NCI-H1105 treated with DMSO at 0.1 percent for 48 hours (cell line): ENCODE measurements at regions not wholly inside any gene's neighbourhood (a gene's known extent, or its start where the extent isn't known, plus 50 kb on each side); places are given as distances from the start of the nearest gene placed in this dataset.
"Not testable (repeated sequence)": the region's sequence is repeated elsewhere in the genome, so short reads cannot be mapped to it uniquely, and the experiment has no call there.

Experiments
- DNase-seq: peaks from one replicate; lab custom pipeline; 2025; lab: John Stamatoyannopoulos, UW

DNA sequence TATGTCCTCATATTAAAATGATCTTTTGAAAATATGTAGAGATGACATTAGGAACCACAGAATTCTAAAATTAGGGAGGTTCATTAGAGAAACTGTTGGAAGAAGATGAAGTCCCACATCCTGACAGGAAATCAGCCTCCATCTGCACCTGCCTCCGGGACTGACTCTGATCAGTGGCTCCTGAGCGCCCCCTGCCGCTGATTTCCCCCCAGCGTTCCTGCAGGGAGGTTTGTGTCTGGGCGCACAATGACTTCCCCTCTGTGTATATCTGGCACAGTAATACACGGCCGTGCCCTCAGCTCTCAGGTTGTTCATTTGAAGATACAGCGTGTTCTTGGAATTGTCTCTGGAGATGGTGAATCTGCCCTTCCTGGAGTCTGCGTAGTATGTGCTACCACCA is 883.8 kb downstream of the TMEM121 start:
- not testable (repeated sequence) for DNase-seq

DNA sequence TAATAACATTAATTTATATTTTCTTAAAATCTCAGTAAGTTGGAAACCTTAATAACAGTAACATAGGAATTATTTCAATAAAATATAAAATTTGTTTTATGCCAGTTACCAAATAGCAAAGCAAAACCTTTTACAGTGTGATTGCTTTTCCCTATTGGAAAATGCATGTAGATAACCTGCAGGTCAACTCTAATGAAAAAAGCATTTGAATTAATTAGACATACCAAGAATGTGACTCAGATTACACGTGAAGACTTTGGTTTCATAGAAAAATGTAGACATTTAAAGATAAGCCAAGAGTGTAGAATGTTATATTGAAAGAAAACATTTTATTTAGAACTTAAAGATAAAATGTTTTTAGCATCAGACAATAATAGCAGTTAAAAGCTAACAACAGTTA is 888.1 kb downstream of the TMEM121 start:
- no peak for DNase-seq

DNA sequence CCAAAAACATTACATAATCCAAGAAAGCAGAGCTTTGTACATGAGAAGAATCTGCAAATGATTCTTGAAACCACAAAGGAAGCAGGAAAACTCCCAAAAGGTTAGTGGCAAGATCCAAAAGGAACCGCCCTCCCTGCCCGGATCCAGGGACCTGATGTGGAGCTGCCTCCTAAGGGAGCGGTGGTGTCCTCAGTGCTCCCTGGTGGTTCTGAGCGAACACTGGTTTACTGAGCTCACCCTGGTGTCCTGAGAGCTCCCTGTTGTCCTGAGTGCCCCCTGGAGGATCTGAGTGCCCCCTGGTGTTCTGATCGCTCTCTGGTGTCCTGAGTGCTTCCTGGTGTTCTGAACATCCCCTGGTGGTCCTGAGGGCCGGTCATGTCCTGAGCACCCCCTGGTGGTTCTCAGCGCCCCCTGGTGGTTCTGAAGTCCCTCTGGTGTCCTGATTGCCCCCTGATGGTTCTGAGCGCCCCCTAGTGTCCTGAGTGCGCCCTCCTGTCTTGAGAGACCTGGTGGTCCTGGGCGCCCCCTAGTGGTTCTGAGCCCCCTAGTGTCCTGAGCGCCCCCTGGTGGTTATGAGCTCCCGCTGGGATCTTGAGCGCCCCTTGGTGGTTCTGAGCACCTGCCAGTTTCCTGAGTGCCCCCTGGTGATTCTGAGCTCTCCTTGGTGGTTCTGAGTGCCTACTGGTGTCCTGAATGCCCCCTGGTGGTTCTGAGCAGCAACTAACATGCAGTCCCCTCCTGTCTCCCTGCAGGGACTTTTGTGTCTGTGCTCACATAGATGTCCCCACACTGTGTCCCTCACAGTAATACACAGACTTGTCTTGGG is 891.1 kb downstream of the TMEM121 start:
- no peak for DNase-seq

DNA sequence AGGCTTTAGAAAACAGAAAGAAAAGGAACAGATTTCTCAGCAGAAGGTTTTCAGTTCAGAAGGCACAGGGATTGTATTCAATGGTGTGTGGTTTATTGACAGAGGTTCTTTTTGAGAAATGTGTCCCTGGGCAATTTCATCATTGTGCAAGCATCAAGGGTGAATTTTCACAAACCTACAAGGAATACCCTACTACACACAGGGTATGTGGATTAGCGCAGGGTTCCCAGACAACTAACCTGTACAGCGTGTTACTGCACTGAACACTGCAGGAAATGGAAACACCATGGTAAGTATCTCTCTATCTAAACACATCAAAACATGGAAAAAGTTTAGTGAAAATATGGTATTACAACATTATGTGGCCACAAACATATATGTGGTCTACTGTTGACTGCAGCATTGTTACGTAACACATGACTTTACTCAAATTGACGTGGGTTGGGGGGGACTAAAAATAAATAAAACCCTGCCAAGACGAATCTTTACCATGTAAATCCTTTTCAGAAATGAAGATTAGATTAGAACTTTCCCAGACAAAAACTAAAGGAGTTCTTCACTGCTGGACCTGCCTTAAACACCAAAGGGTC is 893.1 kb downstream of the TMEM121 start:
- DNase-seq = no peak

DNA sequence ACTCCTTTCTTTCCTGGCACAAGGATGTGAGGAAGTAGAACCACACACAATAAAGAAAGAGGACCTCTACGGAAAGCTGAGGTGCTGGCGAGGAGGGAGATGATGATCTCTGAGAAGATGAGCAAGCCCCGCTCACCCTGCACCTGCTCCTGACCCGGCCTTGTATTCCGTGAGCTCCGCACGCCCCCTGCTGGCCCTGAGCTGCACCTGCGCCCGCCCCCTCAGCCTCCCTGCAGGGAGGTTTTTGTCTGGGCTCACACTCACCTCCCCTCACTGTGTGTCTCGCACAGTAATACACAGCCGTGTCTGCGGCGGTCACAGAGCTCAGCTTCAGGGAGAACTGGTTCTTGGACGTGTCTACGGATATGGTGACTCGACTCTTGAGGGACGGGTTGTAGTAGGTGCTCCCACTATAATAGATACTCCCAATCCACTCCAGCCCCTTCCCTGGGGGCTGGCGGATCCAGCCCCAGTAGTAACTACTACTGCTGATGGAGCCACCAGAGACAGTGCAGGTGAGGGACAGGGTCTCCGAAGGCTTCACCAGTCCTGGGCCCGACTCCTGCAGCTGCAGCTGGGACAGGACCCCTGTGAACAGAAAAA is 895.1 kb downstream of the TMEM121 start:
- peak; percentile 55 for DNase-seq

DNA sequence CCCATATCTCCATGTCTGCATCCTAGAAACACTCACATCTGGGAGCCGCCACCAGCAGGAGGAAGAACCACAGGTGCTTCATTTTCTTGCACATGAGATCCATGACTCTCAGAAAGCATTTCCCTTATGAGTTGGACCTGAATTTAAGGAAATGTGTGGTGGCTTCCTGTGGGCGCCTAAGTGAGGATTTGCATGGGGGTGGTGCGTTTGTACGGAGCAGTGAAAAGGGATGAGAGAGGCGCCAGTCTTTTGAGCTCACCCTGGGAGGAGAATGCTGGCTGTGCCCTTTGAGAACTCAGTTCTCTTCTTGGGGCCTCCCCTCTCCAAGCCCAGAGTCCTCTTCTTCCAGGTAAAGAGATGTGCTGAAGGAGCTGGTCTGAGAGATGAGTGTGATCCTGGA is 895.7 kb downstream of the TMEM121 start:
- no peak for DNase-seq

DNA sequence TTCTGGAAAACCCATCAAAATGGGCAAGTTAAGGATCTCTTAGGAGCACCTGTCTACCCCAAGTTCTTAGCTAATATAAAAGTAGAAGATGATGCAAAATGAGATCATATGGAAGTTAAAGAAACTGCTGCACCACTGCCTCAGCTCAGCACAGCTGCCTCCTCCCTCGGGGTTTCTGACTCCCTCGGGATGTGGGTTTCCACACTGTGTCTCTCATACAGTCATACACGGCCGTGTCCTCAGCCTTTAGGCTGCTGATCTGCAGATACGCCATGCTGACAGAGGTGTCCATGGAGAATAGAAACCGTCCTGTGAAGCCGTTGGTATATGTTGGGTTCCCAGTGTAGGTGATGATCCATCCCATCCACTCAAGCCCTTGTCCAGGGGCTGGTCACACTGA is 898.8 kb downstream of the TMEM121 start:
- not testable (repeated sequence) for DNase-seq

DNA sequence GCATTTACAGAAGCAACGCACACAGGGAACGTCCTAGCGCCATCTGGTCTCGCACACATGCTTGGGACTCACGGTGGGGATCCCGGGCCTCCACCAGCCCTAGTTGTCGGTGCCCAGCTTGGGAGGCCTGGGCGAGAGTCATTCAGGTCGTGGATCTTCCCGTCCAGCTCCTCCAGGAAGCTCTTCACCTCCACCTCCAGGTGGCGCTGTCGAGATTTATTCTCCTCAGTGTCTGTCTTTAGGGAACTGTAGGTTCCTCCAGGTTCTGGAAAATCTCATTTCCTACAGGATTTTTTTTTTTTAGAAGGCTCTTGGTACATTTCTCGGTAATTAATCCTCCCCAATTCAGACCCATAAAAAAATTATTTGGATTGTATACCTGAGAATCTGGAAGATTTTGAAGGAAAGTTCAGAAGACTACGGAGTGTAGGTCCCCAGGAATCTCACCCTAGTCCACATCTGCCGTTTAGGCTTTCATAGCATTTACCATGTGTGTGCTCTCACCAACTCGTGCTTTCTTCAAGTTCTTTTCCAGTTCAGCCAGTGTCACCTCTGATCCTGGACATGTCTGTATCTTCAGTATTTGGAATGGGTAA is 910.0 kb downstream of the TMEM121 start:
- DNase-seq = peak; percentile 34

DNA sequence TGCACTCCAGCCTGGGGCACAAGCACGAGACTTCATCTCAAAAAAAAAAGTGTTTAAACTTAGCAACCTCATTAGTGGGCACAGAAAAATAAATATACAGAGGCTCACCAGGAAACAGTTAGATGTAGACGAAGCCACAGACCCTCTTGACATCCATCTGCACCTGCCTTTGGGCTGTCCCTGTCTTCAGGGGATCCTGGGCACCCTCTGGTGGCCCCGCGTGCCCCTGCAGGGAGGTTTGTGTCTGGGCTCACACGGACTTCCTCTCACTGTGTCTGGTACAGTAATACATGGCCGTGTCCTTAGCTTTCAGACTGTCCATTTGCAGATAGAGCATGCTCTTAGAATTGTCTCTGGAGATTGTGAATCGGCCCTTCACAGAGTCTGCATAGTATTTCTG is 916.5 kb downstream of the TMEM121 start:
- DNase-seq = no peak

DNA sequence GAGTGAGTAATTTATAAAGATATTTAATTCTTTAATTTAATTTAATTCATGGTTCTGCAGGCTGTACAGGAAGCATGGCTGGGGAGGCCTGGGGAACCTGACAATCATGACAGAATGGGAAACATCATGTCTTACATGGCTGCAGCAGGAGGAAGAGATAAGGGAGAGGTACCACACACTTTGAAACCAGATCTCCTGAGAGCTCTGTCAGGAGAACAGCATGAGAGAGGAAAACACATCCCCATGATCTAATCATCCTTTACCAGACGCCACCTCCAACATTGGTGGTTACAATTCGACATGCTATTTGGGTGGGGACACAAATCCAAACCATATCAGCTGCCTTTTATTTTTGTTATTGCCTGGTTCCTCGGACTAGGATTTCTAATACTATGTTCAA is 928.6 kb downstream of the TMEM121 start:
- no peak for DNase-seq

DNA sequence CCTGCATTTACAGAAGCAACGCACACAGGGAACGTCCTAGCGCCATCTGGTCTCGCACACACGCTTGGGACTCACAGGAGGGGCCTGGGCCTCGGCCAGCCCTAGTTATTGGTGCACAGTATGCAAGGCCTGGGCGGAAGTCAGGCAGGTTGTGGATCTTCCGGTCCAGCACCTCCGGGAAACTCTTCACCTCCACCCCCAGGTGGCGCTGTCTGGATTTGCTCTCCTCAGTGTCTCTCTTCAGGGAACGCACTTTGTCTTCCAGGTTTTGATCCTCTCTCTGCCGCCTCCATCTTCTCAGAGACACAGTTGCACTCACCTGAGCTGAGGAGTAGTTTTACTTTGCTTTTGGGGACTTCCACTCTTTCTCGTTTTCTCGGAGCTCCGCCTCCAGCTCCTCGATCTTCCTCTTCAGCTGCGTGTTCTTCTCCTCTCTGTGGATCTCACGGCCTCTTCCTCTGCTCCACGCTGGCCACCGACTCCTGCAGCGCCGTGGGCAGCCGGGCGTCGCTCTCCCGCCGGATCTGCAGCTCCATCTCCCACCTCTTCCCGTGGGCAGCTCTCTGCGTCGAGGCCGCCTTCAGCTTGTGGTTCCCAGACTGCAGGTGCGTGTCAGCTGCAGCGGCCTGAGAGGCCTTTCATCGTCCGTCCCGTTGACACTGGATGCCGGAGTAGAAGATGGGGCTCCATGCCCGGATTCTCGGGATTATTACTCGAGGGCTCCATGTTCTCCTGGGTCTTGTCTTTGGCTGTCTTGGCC is 933.8 kb downstream of the TMEM121 start:
- DNase-seq = peak; percentile 23

DNA sequence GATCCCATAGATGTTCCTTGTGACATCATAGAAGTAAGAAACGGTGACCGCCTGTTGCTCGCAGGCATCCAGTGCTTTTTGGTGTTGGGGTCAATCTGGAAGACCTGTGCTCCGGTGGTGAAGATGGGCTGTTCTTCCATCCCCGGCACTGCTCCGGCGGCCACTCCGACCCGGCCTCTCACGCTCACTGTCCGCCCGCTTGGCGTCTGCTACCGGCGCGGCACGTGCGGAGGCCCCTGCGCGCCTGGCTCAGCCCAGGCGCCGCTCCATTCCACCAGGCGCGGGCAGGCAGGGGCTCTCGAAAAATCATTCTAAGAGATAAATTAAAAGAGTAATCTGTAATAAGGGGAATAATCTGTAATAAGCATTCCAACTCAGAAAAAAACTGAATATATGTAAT is 934.5 kb downstream of the TMEM121 start:
- DNase-seq = no peak

DNA sequence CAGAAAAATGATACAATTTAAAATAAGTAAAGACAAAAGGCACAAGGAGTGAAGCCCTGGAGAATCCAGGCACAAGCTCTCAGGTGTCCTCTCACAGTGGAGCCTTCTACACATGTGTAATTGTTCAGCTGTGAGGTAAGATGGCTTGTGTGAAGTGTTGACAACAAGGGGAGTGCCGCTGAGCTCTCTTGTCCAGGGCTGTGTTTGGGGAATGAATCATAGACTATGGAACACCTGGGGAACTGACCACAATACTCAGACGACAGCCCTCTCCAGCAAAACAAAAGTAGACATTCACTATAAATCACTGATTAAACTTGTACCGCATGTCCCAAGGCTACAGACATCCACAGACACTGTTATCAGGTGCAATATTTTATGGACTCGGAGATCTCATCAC is 940.1 kb downstream of the TMEM121 start:
- not testable (repeated sequence) for DNase-seq

DNA sequence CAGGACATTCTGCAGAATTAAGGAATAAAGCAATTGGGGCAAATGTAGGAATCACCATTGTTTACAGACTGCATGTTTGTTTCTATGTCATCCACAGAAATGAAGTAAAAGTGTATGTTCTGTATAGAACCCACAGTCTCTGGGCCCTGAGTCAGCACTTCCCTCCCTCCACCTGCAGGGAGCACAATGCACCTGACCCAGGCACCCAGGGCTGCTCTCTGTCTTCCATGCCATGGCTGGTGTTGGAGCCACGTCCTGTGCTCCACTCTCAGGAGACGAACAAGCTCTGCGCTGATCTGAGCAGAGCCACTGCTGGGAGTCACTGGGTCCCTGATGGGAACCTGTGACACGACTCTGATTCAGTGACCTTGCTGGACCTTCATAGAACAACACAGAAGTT is 942.5 kb downstream of the TMEM121 start:
- DNase-seq = not testable (repeated sequence)

DNA sequence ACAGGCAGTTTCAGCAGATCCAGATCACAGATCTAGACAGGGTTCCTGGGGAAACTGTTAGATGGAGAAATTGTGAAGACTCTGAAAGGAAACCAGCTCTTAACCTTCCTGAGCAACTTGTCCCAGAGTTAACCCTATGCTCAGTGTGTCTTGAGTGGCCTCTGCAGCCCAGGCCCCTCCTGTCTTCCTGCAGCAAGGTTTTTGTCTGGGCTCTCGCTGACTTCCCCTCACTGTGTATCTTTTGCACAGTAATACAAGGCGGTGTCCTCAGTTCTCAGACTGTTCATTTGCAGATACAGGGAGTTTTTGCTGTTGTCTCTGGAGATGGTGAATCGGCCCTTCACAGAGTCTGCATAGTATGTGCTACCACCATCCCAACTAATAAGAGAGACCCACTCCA is 943.6 kb downstream of the TMEM121 start:
- not testable (repeated sequence) for DNase-seq

DNA sequence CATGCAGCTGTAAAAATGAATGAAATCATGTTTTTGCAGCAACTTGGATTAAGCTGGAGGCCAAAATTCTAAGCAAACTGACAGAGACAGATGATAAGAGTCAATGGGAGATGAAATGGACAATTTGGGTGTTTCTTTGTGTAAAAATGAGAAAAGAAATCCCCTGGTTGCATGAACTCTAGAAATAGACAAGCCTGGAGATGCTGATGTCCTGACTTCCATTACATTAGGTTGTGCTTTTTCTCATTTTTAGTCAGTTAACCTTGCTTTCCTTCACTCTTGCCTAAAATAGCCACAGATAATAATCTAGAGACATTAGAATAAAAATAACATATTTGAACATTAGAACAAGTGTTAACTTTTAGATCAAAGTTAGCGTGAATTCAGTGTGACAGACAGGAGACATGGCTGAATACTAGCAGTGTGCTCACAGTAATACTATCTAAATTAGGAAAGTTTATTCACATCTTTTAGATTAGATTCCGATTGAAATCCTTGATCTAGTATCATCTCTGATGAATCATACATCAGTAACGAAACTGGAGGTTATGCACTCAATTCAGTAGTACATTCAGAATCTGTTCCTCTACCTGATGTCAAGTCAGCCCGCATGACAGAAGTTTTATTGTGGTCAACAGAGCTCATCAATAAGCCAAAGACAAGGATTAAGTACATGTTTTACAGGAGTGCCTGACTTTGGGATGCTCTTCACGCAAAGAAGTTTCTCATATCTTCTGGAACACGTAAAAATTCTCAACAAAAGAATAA is 948.1 kb downstream of the TMEM121 start:
- DNase-seq = not testable (repeated sequence)

DNA sequence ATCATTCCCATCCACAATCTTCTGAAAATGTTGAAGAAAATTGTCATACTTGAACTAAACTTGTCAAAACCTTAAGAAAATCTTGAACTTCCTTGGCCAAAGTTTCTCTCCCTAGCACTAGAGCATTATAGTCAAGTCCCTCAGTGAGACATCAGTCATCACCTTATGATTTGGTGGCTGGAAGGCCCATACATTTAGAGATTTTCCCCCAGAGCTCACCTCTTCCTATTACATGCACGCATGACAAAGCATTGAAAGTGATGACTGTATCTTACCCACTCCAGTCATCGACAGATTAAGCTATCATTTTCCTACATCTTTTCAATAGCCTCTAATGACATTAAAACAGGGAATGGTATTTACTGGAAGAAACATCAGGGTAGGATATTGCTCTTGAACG is 948.8 kb downstream of the TMEM121 start:
- not testable (repeated sequence) for DNase-seq

DNA sequence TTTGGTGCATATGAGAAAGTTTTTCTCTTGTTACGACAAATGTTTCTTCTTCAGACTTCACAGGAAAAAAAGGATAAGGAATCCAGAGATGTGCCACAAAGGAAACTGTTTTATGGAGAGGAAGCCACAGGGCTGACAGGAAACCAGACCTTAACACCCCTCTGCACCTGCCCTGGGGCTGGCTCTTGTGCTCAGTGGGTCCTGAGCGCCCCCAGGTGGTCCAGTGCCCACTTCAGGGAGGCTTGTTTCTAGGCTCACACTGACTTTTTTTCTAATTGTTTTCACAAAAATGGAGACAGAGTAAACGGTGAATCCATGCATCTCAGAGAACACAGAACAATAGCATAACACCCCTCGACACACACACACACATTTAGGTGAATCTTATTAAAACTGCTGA is 951.2 kb downstream of the TMEM121 start:
- not testable (repeated sequence) for DNase-seq

DNA sequence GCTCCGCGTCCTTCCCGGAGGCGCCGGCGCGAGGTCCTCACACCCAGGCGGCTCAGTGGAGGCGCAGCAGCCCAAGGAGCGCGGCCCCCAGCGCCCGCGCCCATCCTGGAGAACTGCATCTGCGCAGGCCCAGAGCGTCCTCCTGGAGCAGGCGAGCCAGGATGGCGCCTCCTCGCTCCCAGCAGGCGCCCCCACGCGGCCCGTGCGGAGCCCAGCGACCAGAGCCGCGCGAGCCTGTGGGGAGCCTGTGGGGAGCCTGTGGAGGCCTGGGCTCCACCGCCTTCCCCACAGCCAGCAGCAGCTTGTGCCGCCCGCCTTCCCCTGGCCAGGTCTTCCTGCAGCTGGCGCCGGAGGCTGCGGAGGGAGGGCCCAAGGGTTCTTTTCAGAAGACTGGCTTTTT is 953.9 kb downstream of the TMEM121 start:
- not testable (repeated sequence) for DNase-seq

DNA sequence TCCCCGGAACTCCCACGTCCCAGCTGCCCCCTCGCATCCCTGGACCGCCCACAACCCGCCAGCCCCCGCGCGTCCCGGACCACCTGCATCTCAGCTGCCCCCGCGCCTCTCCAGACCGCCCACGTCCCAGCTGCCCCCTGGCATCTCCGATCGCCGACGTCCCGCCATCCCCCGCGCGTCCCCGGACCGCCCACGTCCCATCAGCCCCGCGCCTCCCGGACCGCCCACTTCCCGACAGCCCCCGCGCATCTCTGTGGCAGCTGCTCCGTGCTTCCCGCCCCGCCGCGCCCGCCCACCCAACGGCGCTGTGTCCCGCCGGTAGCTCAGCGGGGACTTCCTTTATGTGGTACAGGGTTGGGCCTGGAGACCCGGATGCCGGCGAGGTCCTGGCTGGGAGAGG is 955.8 kb downstream of the TMEM121 start:
- DNase-seq = not testable (repeated sequence)

DNA sequence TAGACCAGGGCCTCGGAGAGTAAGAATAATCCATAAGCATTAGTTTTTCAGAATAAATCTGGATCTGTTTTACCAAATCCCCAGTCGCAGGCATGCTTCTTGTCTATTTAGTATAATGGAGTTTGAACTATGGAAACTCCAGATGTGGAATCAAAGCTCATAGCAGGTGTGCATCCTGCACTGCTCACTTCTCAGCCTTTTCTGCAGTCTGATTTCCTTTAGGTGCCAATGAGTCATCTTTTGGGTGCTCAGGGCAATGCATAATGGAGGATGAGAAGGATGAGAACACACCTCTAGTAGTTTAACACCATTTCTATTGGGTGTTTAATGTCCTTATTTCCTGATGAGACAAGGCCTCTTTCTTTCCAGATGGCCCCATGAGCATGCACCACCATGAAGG is 961.2 kb downstream of the TMEM121 start:
- no peak for DNase-seq
